ENCODE measurements at regions not wholly inside any gene's neighbourhood (a gene's known extent, or its start where the extent isn't known, plus 50 kb on each side); places are given as distances from the start of the nearest gene placed in this dataset.

DNA sequence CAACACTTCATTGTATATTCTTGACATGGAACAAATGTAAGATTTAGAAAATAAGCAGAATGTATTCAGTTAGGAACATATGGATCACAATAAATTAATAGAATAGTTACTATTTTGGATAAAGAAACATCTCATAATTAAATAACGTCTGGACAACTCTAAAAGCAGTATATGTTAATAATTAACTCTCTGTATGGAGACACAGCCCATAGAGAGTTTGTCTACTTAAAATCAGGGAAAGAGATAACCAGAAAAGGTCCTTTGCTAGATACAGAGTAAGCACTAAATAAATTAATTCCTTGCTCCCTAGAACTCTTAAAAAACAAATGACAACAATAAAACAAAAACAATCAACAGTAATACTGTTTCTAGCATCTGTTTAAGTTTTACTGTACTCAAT lies 184.4 kb upstream of the THSD7A start:
- TF ChIP-seq POLR2A (IDR thresholded peaks at IDR 0.05): no peak
- TF ChIP-seq, protein P1, sequence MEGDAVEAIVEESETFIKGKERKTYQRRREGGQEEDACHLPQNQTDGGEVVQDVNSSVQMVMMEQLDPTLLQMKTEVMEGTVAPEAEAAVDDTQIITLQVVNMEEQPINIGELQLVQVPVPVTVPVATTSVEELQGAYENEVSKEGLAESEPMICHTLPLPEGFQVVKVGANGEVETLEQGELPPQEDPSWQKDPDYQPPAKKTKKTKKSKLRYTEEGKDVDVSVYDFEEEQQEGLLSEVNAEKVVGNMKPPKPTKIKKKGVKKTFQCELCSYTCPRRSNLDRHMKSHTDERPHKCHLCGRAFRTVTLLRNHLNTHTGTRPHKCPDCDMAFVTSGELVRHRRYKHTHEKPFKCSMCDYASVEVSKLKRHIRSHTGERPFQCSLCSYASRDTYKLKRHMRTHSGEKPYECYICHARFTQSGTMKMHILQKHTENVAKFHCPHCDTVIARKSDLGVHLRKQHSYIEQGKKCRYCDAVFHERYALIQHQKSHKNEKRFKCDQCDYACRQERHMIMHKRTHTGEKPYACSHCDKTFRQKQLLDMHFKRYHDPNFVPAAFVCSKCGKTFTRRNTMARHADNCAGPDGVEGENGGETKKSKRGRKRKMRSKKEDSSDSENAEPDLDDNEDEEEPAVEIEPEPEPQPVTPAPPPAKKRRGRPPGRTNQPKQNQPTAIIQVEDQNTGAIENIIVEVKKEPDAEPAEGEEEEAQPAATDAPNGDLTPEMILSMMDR (IDR thresholded peaks at IDR 0.05): no peak

Measured in right lobe of liver (tissue), 4 donors.